Gastrocnemius medialis (tissue), 4 donors: ENCODE measurements at regions not wholly inside any gene's neighbourhood (a gene's known extent, or its start where the extent isn't known, plus 50 kb on each side); places are given as distances from the start of the nearest gene placed in this dataset.

Experiments
- ATAC-seq, 2 donors: fragments of 150-250 bp; one replicate each; pipeline ENCODE4 v1.9.1; 2016
- DNase-seq, 2 donors: peaks; one replicate each; pipeline ENCODE4 v3.0.0-alpha.2; 2019
- H3K27ac ChIP-seq, 4 donors: fragments of 200-600 bp; sonication (generic); 1 replicate in 1 of 4; 2 replicates in 3 of 4; pipeline ENCODE4 v1.5.1; 2016 to 2018; ENCODE audit warnings: mild to moderate bottlenecking in 2 of 4, moderate library complexity in 1 of 4
- H3K27me3 ChIP-seq, 3 donors: fragments of 200-600 bp; sonication (generic) in 2 of 3; 1 replicate in 1 of 3; 2 replicates in 2 of 3; pipeline versions ENCODE4 v1.5.1 to v1.6.0; 2016 to 2019; ENCODE audit warnings: mild to moderate bottlenecking in 1 of 3, moderate library complexity in 1 of 3
- H3K36me3 ChIP-seq, 2 donors: fragments of 200-600 bp; sonication (generic) in 1 of 2; one replicate each; pipeline ENCODE4 v1.5.1; 2017 to 2018
- H3K4me1 ChIP-seq, 2 donors: fragments of 200-600 bp; sonication (generic) in 1 of 2; one replicate each; pipeline ENCODE4 v1.5.1; 2016 to 2017; ENCODE audit warnings: mild to moderate bottlenecking in 2 of 2
- H3K4me3 ChIP-seq, 4 donors: fragments of 200-600 bp; sonication (generic) in 3 of 4; 1 replicate in 1 of 4; 2 replicates in 3 of 4; pipeline ENCODE4 v1.5.1; 2016 to 2019; ENCODE audit warnings: mild to moderate bottlenecking in 2 of 4
- H3K9me3 ChIP-seq, 3 donors: fragments of 200-600 bp; sonication (generic) in 2 of 3; 1 replicate in 1 of 3; 2 replicates in 2 of 3; pipeline ENCODE4 v1.5.1; 2016 to 2019
- CTCF ChIP-seq, 5 experiments: fragments of 450-650 bp in 3 of 5; fragments of 200-600 bp in 2 of 5; sonication (generic) in 2 of 5; IDR thresholded peaks in 4 of 5; conservative IDR thresholded peaks in 1 of 5; 1 replicate in 4 of 5; 2 replicates in 1 of 5; pipeline ENCODE4 v1.5.1; 2016 to 2019; ENCODE audit warnings: antibody characterized with exemption in 5 of 5, mild to moderate bottlenecking in 3 of 5, moderate library complexity in 3 of 5
- POLR2A ChIP-seq, 2 donors: fragments of 450-650 bp; IDR thresholded peaks; one replicate each; pipeline ENCODE4 v1.6.1; 2017; ENCODE audit warnings: antibody characterized with exemption in 2 of 2, mild to moderate bottlenecking in 2 of 2, moderate library complexity in 2 of 2
- in situ Hi-C, 4 donors: fragments of 200-750 bp; cut with MboI; loops; one replicate each; pipeline versions ENCODE4 v1.15.0 to v1.8.0; 2017; ENCODE audit warnings: low sequenced_read_pairs in 4 of 4
- intact Hi-C: fragments of 100-400 bp; cut with DNase I; formaldehyde crosslinking; loops from one replicate; pipeline ENCODE4 v1.15.1; 2023; ENCODE audit warnings: low total_unique reads

GRCh38 chr13:105395041-105395440 is 1140.4 kb downstream of the EFNB2 start:
- Histone ChIP-seq H3K27me3 (no peaks in the 10 kb centered on the region), H3K4me1 (no peaks in the 10 kb centered on the region), H3K36me3 (no peaks in the 10 kb centered on the region), H3K9me3 (no peaks in the 10 kb centered on the region), H3K4me3 (no peak overlapping the region), H3K27ac (no peak overlapping the region)
- no peak for ATAC-seq
- no peak for TF ChIP-seq POLR2A (IDR thresholded peaks at IDR 0.05)
- no peak for TF ChIP-seq CTCF (IDR thresholded peaks at IDR 0.05 in 4 of 5, conservative IDR thresholded peaks at IDR 0.05 in 1 of 5)
- in situ Hi-C loops (no loop called here), intact Hi-C loops (no loop called here)
- no peak for DNase-seq

GRCh38 chr13:105389373-105389772 is 1146.1 kb downstream of the EFNB2 start:
- H3K9me3 ChIP-seq: no peaks in the 10 kb centered on the region
- TF ChIP-seq POLR2A (IDR thresholded peaks at IDR 0.05) (no peak), CTCF (IDR thresholded peaks at IDR 0.05 in 4 of 5, conservative IDR thresholded peaks at IDR 0.05 in 1 of 5) (no peak)
- no peak for DNase-seq
- H3K36me3 ChIP-seq: no peaks in the 10 kb centered on the region
- no peak overlapping the region for H3K4me3 ChIP-seq
- intact Hi-C loops: no loop called here
- H3K27me3 ChIP-seq: no peaks in the 10 kb centered on the region
- H3K27ac ChIP-seq: no peak overlapping the region
- no peak for ATAC-seq
- in situ Hi-C loops: no loop called here
- H3K4me1 ChIP-seq: no peaks in the 10 kb centered on the region

DNA sequence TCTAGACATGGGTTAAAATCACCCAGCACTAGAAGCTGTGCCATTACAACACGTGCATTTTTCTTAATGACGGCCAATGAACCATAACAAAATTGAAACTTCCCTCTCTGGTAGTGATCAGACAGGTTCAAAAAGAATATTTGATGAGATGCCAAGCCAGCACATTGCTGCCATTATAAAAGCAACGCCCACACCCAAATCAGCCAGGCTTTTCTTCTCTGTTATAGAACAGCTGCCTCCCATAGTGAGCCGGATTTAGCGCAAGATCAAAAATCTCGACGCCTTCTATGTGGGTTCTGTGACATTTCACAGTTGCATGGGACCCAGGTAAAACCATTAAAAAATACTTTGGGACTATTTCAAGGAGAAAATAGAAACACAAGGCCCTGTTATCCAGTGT is 1158.0 kb downstream of the EFNB2 start:
- ATAC-seq: no peak
- Histone ChIP-seq H3K4me1 (no peaks in the 10 kb centered on the region), H3K27me3 (no peaks in the 10 kb centered on the region), H3K36me3 (no peaks in the 10 kb centered on the region), H3K27ac (no peak overlapping the region), H3K9me3 (no peaks in the 10 kb centered on the region), H3K4me3 (no peak overlapping the region)
- intact Hi-C loops (no loop called here), in situ Hi-C loops (no loop called here)
- DNase-seq: no peak
- no peak for TF ChIP-seq POLR2A (IDR thresholded peaks at IDR 0.05)
- no peak for TF ChIP-seq CTCF (IDR thresholded peaks at IDR 0.05 in 4 of 5, conservative IDR thresholded peaks at IDR 0.05 in 1 of 5)

DNA sequence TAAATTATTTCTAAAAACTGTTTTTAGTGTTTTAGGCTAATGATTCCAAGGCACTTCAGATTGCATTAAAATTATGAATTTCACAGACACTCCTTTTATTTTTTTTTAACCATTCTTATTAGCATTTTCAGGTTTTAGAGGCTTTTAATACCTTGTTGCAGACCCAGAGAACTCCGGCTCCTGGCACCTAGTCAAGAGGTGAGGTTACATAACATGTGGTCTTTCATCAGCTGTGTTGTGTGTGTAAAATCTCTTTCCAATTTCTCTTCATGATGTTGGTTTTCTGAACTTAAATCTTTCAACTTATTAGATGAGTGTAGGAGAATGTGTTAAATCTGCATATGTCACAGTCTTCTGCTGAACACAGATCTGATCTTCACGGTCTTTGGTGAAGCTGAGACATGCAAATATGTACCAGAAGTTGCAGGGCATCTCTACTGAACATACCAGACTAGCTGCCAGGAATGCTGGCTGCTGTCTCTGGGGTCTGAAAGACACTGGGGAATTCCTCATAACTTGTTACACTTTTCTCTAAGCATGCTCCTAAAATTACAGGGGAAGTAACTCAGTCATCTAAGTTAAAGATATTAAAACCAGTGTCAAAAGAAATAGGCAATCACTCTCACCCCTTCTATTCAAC is 1165.3 kb downstream of the EFNB2 start:
- intact Hi-C loops: no loop called here

More for the DNA sequence above, 1165.3 kb downstream of the EFNB2 start:
- no peak overlapping the region for H3K27ac ChIP-seq
- TF ChIP-seq CTCF (IDR thresholded peaks at IDR 0.05 in 4 of 5, conservative IDR thresholded peaks at IDR 0.05 in 1 of 5) (no peak), POLR2A (IDR thresholded peaks at IDR 0.05) (no peak)
- no peaks in the 10 kb centered on the region for H3K9me3 ChIP-seq
- no peak overlapping the region for H3K4me3 ChIP-seq
- DNase-seq (no peak), ATAC-seq (no peak)
- in situ Hi-C loops: no loop called here
- no peaks in the 10 kb centered on the region for H3K4me1 ChIP-seq
- H3K27me3 ChIP-seq: no peaks in the 10 kb centered on the region
- no peaks in the 10 kb centered on the region for H3K36me3 ChIP-seq
